COR-L47 (cell line): ENCODE measurements at regions not wholly inside any gene's neighbourhood (a gene's known extent, or its start where the extent isn't known, plus 50 kb on each side); places are given as distances from the start of the nearest gene placed in this dataset.

ENCODE experiments used
- DNase-seq: peaks from one replicate; lab custom pipeline; 2025; lab: John Stamatoyannopoulos, UW

DNA sequence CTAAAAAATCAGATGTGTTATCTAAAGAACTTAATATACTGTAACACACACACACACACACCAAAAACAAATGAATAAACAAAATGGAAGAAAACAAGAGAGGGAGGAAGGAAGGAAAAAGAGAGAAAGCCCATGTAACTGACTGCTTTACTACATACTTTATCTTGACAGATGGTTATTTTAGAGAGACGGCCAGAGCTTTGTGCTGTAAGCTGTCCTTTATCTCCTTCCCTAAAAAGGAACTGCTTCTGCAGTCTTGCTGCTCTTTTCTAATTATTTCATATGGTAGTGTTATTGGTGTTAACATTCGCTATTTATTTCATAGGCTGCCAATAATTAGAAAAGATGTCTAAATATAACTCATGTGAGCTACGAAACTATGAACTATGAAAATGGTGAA lies 1384.6 kb downstream of the MRPL39 start:
- no peak for DNase-seq

DNA sequence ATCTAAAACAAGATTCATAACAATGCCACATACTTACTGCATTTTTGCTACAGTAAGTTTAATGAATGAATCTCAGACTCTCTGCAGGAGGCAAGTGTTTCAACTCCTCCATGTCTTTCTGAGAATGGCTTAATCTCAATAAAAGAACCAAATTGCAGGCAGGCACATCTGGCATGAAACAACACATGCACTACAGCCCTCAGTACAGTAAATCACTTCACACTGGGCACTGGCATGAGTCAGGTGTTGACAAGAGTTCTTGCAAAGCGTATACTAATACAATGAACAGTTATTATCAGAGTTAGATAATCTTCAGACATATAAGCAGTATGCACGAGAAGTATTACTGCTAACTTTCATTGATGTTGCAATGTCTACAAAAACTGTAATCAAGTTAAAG lies 1386.8 kb downstream of the MRPL39 start:
- no peak for DNase-seq

GRCh38 chr21:24217151-24217550 lies 1390.1 kb downstream of the MRPL39 start:
- no peak for DNase-seq

DNA sequence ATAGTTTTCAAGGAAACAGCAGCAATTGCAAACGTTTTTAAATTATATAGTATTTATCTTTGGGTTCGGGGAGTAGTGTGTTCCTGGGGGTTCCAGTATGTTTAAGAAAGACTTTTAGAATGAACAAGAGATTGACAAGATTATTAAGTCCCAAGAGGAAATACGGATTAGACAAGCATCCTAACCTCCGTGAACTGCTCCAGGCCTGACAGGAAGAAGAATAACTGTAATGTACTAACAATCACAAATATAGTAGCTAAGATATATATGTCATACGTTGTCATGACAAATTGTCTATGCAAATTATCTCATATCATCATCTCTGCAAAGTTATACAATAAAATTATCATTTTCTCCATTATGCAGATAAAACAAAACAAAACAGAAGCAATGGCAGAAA lies 1397.2 kb downstream of the MRPL39 start:
- no peak for DNase-seq

DNA sequence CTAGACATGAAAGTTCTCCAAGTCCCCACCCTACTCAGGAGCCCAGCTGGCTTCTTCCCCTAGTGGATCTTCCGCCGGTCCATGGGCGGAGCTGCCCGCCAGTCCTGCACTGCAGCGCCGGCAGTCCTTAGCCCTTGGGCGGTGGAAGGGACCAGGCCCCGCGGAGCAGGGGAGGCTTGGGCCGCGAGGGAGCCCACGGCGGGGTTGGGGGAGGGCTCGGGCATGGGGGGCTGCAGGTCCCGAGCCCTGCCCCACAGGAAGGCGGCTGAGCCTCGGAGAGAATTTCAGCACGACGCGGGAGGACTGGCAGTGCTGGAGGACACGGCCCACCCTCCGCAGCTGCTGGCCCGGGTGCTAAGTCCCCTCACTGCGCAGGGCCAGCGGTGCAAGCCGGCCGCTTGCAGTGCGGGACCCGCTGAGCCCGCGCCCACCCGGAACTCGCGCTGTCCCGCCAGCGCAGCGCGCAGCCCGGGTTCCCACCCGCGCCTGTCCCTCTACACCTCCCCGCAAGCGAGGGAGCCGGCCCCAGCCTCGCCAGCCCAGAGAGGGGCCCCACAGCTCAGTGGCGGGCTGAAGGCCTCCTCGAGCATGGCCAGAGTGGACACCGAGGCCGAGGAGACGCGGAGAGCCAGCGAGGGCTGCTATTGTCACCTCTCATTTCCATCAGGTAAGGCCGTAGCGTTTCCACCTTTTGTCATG lies 1398.6 kb downstream of the MRPL39 start:
- DNase-seq: no peak

- no peak for DNase-seq
These were observed 1402.0 kb downstream of the MRPL39 start for GRCh38 chr21:24205319-24205718.

DNA sequence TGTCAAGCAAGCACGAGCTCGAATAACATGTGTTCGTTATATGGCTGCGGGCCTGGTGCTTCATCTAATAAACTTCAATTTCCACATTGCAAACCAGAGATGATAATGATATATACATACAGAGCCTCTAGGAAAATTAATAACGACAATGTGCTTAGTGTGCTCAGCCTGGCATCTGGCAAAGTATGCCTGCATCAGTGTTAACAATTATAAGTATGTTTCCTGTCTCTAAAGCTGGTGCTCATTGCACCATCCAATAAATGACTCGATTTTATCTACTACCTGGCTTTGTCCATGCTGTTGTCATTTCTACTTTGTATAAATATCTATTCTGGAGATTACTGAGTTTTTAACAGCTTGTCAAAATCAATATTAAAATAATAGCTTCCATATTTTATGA lies 1402.6 kb downstream of the MRPL39 start:
- DNase-seq: no peak

GRCh38 chr21:24200052-24200451 lies 1407.2 kb downstream of the MRPL39 start:
- DNase-seq: no peak

- no peak for DNase-seq
These were observed 1409.4 kb downstream of the MRPL39 start for GRCh38 chr21:24197923-24198322.

GRCh38 chr21:24197132-24197643 lies 1410.1 kb downstream of the MRPL39 start:
- no peak for DNase-seq

DNA sequence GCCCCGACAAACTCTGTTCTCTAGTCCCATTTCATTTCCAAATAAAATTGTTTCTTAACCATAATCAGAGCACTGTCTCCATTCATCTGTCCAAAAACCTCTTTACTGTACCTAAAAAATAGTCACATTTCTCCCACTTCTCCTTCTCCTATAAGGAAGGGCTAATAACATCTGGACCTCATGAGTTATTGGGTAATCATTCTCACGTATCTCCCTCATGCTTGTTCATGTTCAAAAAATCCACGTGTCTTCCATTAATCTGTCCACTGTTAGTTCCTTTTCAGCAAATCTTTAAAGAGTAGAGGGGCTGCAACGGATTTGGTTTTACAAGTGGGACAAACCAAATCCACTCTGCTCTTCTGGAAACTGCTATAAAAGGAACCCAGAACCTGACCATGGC lies 1418.8 kb downstream of the MRPL39 start:
- no peak for DNase-seq

DNA sequence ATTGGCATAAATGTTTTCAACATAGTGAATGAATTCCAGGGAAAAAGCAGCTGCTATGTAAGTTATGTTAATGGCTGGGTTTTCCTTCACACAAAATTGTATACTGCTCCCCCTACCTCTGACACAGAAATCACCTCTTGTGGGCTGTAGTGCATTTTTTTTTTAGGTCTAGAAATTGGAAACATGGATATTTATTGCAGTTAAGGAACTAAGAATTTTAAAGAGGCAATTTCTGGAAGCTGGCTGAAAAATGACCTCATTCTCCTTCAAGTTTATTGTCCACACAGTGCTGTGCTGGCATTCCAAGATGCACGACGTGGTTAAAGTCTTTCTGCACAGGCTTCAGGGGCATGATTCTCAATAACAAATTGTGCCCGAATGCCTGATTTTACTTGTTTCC lies 1424.2 kb downstream of the MRPL39 start:
- no peak for DNase-seq

GRCh38 chr21:24179110-24179509 lies 1428.2 kb downstream of the MRPL39 start:
- DNase-seq: no peak

- no peak for DNase-seq
These were observed 1432.2 kb downstream of the MRPL39 start for GRCh38 chr21:24175106-24175505.

DNA sequence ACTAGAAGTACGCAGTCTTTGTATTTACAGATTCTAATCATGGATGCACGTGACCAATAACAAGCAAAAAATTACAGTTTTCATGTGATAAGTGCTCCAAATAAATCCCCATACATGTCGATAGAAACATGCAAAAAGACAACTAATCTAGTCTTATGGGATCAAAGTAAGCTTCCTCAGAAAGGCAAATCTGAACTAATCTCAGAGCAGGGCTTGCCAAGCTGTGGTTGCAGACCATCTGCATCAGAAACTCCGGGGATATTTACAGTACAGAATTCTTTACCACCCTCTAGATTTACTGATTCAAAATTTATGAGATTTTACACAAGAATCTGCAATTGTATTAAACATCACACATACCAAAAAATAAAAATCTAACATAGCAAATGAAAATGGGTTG lies 1435.5 kb downstream of the MRPL39 start:
- DNase-seq: no peak

GRCh38 chr21:24163539-24163938 lies 1443.7 kb downstream of the MRPL39 start:
- DNase-seq: peak; percentile 31

DNA sequence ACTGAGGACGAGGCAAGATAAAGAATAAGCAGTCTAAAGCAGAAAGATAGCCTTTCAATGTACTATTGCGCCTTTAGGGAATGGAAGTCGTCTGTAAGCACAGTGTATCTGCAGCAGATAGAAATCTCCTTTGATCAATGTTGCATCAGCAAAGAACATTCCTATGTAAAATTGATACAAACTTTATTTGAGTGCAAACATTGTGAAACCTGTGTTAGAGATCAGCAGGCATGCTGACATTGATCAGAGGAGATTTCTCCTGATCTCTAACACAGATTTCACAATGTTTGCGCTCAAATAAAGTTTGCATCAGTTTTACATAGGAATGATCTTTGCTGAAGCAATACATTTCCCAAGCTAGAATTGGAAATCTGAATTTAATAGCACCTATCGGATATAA lies 1446.8 kb downstream of the MRPL39 start:
- DNase-seq: no peak

DNA sequence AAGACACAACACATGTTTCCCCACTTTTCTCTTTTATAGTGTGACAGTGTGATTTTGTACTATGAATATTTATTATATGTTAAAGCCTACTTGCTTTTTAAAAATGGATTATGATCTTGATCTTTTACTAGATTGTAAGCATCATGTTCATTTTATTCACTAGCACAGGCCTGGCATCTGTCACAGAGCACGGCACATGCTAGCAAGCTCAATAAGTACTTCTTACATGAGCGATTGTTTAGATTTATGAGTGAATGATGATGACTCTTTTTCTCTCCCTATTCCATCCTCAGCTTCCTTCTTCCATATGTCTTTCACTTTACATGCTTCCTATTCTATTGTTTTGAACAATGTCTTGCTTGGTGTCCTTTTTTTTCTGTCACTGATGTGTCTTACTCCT lies 1454.1 kb downstream of the MRPL39 start:
- no peak for DNase-seq

DNA sequence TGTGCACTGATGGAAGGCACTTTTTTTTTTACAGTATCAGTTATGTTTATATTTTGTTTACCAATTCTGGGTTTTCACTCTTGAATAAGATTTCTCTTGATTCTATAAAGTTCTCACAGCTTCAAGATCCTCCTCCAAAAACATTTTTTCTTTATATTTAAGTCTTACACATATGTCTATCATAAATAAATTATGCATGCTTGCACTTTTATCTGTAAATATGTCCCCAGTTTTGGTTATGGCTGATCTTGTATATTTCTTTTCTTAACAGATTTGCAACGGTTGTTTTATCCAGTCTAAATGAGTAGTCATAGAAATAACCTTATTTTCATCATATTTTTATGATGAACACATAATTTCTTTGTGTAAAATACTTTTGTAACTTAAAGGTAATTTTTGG lies 1456.5 kb downstream of the MRPL39 start:
- DNase-seq: no peak

GRCh38 chr21:24148461-24148860 lies 1458.8 kb downstream of the MRPL39 start:
- DNase-seq: no peak

GRCh38 chr21:24147674-24148073 lies 1459.6 kb downstream of the MRPL39 start:
- DNase-seq: no peak

GRCh38 chr21:24131056-24131455 lies 1476.2 kb downstream of the MRPL39 start:
- no peak for DNase-seq

DNA sequence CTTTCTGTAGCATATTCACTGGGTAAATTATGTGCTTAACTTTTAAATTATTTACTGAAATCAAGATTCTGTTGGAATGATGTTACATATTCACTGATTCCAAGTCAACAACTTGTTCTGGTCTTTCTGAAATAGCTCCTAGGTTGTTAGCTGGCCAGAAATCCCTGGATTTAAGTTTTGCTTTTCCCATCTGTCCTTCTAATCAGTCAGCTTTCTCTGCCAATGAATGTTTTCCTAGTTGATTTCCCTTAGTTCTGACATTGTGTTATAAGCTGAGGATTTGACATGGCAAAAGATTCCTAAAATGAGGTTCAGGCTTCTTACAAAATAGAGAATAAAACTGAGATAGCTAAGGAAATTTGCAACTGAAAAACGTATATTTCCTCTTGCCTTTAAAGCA lies 1479.6 kb downstream of the MRPL39 start:
- DNase-seq: no peak

- no peak for DNase-seq
These were observed 1483.5 kb downstream of the MRPL39 start for GRCh38 chr21:24123785-24124184.
